Activated CD4-positive, alpha-beta memory T cell treated with anti-CD3 and anti-CD28 coated beads for 36 hours (primary cell): ENCODE measurements at regions not wholly inside any gene's neighbourhood (a gene's known extent, or its start where the extent isn't known, plus 50 kb on each side); places are given as distances from the start of the nearest gene placed in this dataset.

Source experiments
- CTCF ChIA-PET: fragments of 350-600 bp; sonication (Branson Sonifier 250); formaldehyde crosslinking; loops from one replicate; lab custom pipeline; 2021; ENCODE audit warnings: antibody characterized with exemption, inconsistent platforms; lab: Charles Lee
- POLR2A ChIA-PET: fragments of 350-600 bp; sonication (Branson Sonifier 250); formaldehyde crosslinking; loops from one replicate; lab custom pipeline; 2021; ENCODE audit warnings: antibody characterized with exemption; lab: Charles Lee
- DNase-seq: peaks from one replicate; pipeline ENCODE4 v3.0.0-alpha.2; 2020
- H3K27ac Mint-ChIP-seq: one replicate; pipeline ENCODE4 v1.8.0; 2021; ENCODE audit warnings: mixed read lengths
- H3K27me3 Mint-ChIP-seq: one replicate; pipeline ENCODE4 v1.8.0; 2021; ENCODE audit warnings: mixed read lengths
- H3K36me3 Mint-ChIP-seq: one replicate; pipeline ENCODE4 v1.8.0; 2021; ENCODE audit warnings: mixed read lengths
- H3K4me1 Mint-ChIP-seq: one replicate; pipeline ENCODE4 v1.8.0; 2021; ENCODE audit warnings: low read depth, mixed read lengths
- H3K4me3 Mint-ChIP-seq: one replicate; pipeline ENCODE4 v1.8.0; 2021; ENCODE audit warnings: mild to moderate bottlenecking, mixed read lengths
- H3K9me3 Mint-ChIP-seq: one replicate; pipeline ENCODE4 v1.8.0; 2021; ENCODE audit warnings: mixed read lengths
- intact Hi-C: fragments of 100-400 bp; cut with micrococcal nuclease; formaldehyde crosslinking; loops from one replicate; pipeline ENCODE4 v1.15.1; 2023

GRCh38 chr5:152861231-152861630 lies 456.2 kb upstream of the NMUR2 start:
- intact Hi-C loops: no loop called here
- H3K4me1 Mint-ChIP-seq: no peaks in the 10 kb centered on the region
- no peak overlapping the region for H3K27ac Mint-ChIP-seq
- ChIA-PET CTCF (no interaction called here), POLR2A (no interaction called here)
- peaks cover 2% of the 10 kb centered on the region for H3K9me3 Mint-ChIP-seq
- no peak overlapping the region for H3K4me3 Mint-ChIP-seq
- no peaks in the 10 kb centered on the region for H3K27me3 Mint-ChIP-seq
- no peaks in the 10 kb centered on the region for H3K36me3 Mint-ChIP-seq
- DNase-seq: no peak

GRCh38 chr5:152864447-152864846 lies 459.4 kb upstream of the NMUR2 start:
- Mint-ChIP-seq H3K27me3 (no peaks in the 10 kb centered on the region), H3K27ac (no peak overlapping the region), H3K9me3 (no peaks in the 10 kb centered on the region), H3K4me1 (no peaks in the 10 kb centered on the region), H3K4me3 (no peak overlapping the region), H3K36me3 (no peaks in the 10 kb centered on the region)
- DNase-seq: no peak
- intact Hi-C loops: no loop called here
- CTCF ChIA-PET: no interaction called here
- POLR2A ChIA-PET: no interaction called here

- H3K9me3 Mint-ChIP-seq: no peaks in the 10 kb centered on the region
- ChIA-PET CTCF (no interaction called here), POLR2A (no interaction called here)
- DNase-seq: no peak
- H3K27me3 Mint-ChIP-seq: no peaks in the 10 kb centered on the region
- H3K27ac Mint-ChIP-seq: no peak overlapping the region
- no peaks in the 10 kb centered on the region for H3K4me1 Mint-ChIP-seq
- no peaks in the 10 kb centered on the region for H3K36me3 Mint-ChIP-seq
- H3K4me3 Mint-ChIP-seq: no peak overlapping the region
- intact Hi-C loops: no loop called here
Measured at GRCh38 chr5:152864991-152865390, 459.9 kb upstream of the NMUR2 start.

GRCh38 chr5:152869971-152870370 lies 464.9 kb upstream of the NMUR2 start:
- no peaks in the 10 kb centered on the region for H3K27me3 Mint-ChIP-seq
- H3K27ac Mint-ChIP-seq: no peak overlapping the region

GRCh38 chr5:152882621-152883020 lies 477.5 kb upstream of the NMUR2 start:
- ChIA-PET CTCF (no interaction called here), POLR2A (no interaction called here)

More at GRCh38 chr5:152869971-152870370, 464.9 kb upstream of the NMUR2 start:
- intact Hi-C loops: no loop called here
- no peaks in the 10 kb centered on the region for H3K4me1 Mint-ChIP-seq
- peaks cover 2% of the 10 kb centered on the region for H3K9me3 Mint-ChIP-seq
- no peak overlapping the region for H3K4me3 Mint-ChIP-seq
- DNase-seq: no peak
- CTCF ChIA-PET: no interaction called here
- H3K36me3 Mint-ChIP-seq: no peaks in the 10 kb centered on the region
- POLR2A ChIA-PET: no interaction called here

GRCh38 chr5:152883066-152883775 lies 478.1 kb upstream of the NMUR2 start:
- ChIA-PET POLR2A (no interaction called here), CTCF (no interaction called here)
- H3K27me3 Mint-ChIP-seq: no peaks in the 10 kb centered on the region
- H3K36me3 Mint-ChIP-seq: no peaks in the 10 kb centered on the region
- H3K27ac Mint-ChIP-seq: no peak overlapping the region
- H3K4me3 Mint-ChIP-seq: no peak overlapping the region
- H3K9me3 Mint-ChIP-seq: peaks cover 18% of the 10 kb centered on the region
- H3K4me1 Mint-ChIP-seq: no peaks in the 10 kb centered on the region
- intact Hi-C loops: no loop called here
- DNase-seq: no peak

More at GRCh38 chr5:152882621-152883020, 477.5 kb upstream of the NMUR2 start:
- Mint-ChIP-seq H3K9me3 (peaks cover 21% of the 10 kb centered on the region), H3K27me3 (no peaks in the 10 kb centered on the region), H3K27ac (no peak overlapping the region), H3K4me1 (no peaks in the 10 kb centered on the region), H3K36me3 (no peaks in the 10 kb centered on the region), H3K4me3 (no peak overlapping the region)
- intact Hi-C loops: no loop called here
- DNase-seq: no peak

GRCh38 chr5:152884006-152884405 lies 478.9 kb upstream of the NMUR2 start:
- DNase-seq: no peak
- Mint-ChIP-seq H3K9me3 (peaks cover 15% of the 10 kb centered on the region), H3K27me3 (no peaks in the 10 kb centered on the region), H3K4me1 (no peaks in the 10 kb centered on the region), H3K4me3 (no peak overlapping the region), H3K27ac (no peak overlapping the region), H3K36me3 (no peaks in the 10 kb centered on the region)
- intact Hi-C loops: no loop called here
- ChIA-PET POLR2A (no interaction called here), CTCF (no interaction called here)

GRCh38 chr5:152900332-152900731 lies 495.3 kb upstream of the NMUR2 start:
- intact Hi-C loops: no loop called here

GRCh38 chr5:152901754-152902153 lies 496.7 kb upstream of the NMUR2 start:
- POLR2A ChIA-PET: no interaction called here
- intact Hi-C loops: no loop called here
- no peaks in the 10 kb centered on the region for H3K27me3 Mint-ChIP-seq
- H3K4me1 Mint-ChIP-seq: no peaks in the 10 kb centered on the region
- H3K27ac Mint-ChIP-seq: no peak overlapping the region
- no peaks in the 10 kb centered on the region for H3K36me3 Mint-ChIP-seq
- peaks cover 6% of the 10 kb centered on the region for H3K9me3 Mint-ChIP-seq
- DNase-seq: no peak
- CTCF ChIA-PET: no interaction called here
- H3K4me3 Mint-ChIP-seq: no peak overlapping the region

More at GRCh38 chr5:152900332-152900731, 495.3 kb upstream of the NMUR2 start:
- H3K4me3 Mint-ChIP-seq: no peak overlapping the region
- no peaks in the 10 kb centered on the region for H3K36me3 Mint-ChIP-seq
- H3K9me3 Mint-ChIP-seq: peaks cover 6% of the 10 kb centered on the region
- H3K27me3 Mint-ChIP-seq: no peaks in the 10 kb centered on the region
- no peak for DNase-seq
- no peaks in the 10 kb centered on the region for H3K4me1 Mint-ChIP-seq
- no peak overlapping the region for H3K27ac Mint-ChIP-seq
- ChIA-PET CTCF (no interaction called here), POLR2A (no interaction called here)

- Mint-ChIP-seq H3K4me1 (no peaks in the 10 kb centered on the region), H3K4me3 (no peak overlapping the region), H3K27ac (no peak overlapping the region), H3K9me3 (peaks cover 10% of the 10 kb centered on the region), H3K36me3 (no peaks in the 10 kb centered on the region), H3K27me3 (no peaks in the 10 kb centered on the region)
- no peak for DNase-seq
- POLR2A ChIA-PET: no interaction called here
- intact Hi-C loops: no loop called here
- CTCF ChIA-PET: no interaction called here
Measured at GRCh38 chr5:152905286-152905685, 500.2 kb upstream of the NMUR2 start.

- Mint-ChIP-seq H3K27me3 (no peaks in the 10 kb centered on the region), H3K4me1 (no peaks in the 10 kb centered on the region), H3K36me3 (no peaks in the 10 kb centered on the region), H3K9me3 (peaks cover 19% of the 10 kb centered on the region), H3K4me3 (no peak overlapping the region), H3K27ac (no peak overlapping the region)
- DNase-seq: no peak
- POLR2A ChIA-PET: no interaction called here
- CTCF ChIA-PET: no interaction called here
- intact Hi-C loops: no loop called here
Measured at GRCh38 chr5:152907488-152908245, 502.6 kb upstream of the NMUR2 start.

GRCh38 chr5:152912924-152913323 lies 507.8 kb upstream of the NMUR2 start:
- no peak overlapping the region for H3K27ac Mint-ChIP-seq
- POLR2A ChIA-PET: no interaction called here
- no peaks in the 10 kb centered on the region for H3K36me3 Mint-ChIP-seq
- H3K9me3 Mint-ChIP-seq: peaks cover 15% of the 10 kb centered on the region
- no peaks in the 10 kb centered on the region for H3K4me1 Mint-ChIP-seq
- intact Hi-C loops: no loop called here
- H3K27me3 Mint-ChIP-seq: no peaks in the 10 kb centered on the region
- DNase-seq: no peak
- H3K4me3 Mint-ChIP-seq: no peak overlapping the region
- CTCF ChIA-PET: no interaction called here

GRCh38 chr5:152932621-152933020 lies 527.5 kb upstream of the NMUR2 start:
- Mint-ChIP-seq H3K4me3 (no peak overlapping the region), H3K27ac (no peak overlapping the region), H3K9me3 (peaks cover 7% of the 10 kb centered on the region), H3K4me1 (no peaks in the 10 kb centered on the region), H3K27me3 (no peaks in the 10 kb centered on the region), H3K36me3 (no peaks in the 10 kb centered on the region)
- ChIA-PET CTCF (no interaction called here), POLR2A (no interaction called here)
- DNase-seq: no peak
- intact Hi-C loops: no loop called here
